ENCODE measurements at regions not wholly inside any gene's neighbourhood (a gene's known extent, or its start where the extent isn't known, plus 50 kb on each side); places are given as distances from the start of the nearest gene placed in this dataset.

DNA sequence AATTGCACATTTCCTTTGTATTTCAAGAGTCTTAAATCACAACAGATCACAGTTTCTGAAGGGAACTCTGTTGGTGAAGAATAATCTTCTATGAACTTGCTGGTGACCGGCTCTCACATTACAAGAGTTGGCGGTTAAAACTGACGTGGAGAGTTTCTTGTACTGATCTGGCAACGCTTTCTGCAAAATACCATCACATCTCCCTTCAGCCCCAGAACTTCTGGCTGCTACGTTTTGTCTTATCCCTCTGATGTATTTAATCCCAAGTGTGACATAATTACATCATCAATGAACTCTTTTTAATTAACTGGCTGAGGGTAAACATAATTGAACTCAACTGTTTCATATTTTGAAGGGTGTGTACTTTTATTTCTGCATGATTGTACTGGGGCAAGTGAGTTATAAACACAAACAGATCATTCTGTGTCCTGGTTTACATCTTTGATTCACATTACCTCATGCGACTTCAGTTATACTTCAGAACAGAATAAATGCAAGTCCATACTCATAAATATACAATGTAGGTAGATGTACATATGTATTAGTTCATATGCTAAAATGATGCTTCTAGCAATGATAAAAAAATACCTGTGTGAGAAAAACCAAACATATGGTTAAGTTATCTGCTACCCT, 105.1 kb upstream of the NPVF start:
- TF ChIP-seq, protein P1, sequence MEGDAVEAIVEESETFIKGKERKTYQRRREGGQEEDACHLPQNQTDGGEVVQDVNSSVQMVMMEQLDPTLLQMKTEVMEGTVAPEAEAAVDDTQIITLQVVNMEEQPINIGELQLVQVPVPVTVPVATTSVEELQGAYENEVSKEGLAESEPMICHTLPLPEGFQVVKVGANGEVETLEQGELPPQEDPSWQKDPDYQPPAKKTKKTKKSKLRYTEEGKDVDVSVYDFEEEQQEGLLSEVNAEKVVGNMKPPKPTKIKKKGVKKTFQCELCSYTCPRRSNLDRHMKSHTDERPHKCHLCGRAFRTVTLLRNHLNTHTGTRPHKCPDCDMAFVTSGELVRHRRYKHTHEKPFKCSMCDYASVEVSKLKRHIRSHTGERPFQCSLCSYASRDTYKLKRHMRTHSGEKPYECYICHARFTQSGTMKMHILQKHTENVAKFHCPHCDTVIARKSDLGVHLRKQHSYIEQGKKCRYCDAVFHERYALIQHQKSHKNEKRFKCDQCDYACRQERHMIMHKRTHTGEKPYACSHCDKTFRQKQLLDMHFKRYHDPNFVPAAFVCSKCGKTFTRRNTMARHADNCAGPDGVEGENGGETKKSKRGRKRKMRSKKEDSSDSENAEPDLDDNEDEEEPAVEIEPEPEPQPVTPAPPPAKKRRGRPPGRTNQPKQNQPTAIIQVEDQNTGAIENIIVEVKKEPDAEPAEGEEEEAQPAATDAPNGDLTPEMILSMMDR (conservative IDR thresholded peaks at IDR 0.05 in 1 of 2, IDR thresholded peaks at IDR 0.05 in 1 of 2; ENCODE audit: low read depth in 1 of 2, low read length in 2 of 2) = no peak
- no peak for TF ChIP-seq EZH2 (IDR thresholded peaks at IDR 0.05; ENCODE audit: low read length, missing control alignments)
